ENCODE measurements at regions not wholly inside any gene's neighbourhood (a gene's known extent, or its start where the extent isn't known, plus 50 kb on each side); places are given as distances from the start of the nearest gene placed in this dataset.
A peak's percentile ranks its signal among the peaks of the same experiment; 100 is the strongest.

DNA sequence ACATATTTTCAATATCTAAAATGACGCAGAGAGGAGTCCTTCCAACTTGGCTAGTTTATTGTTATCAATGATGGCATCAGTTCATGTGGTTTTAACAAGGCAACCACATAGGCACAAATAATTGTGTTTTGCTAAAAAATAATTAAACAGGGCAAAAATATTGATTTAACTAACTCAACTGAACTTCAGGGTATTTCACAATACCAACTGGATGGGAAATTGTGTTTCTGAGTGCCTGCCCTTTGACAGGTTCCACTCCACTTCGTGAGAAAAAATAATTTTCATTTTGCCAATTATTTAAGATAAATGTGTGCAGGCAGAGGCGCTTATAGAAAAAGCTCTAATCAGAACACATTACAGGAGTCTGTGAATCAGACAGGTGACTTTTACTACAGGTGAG, 689.3 kb upstream of the CCDC54 start:
- H3K4me3 ChIP-seq (ENCODE audit: low read depth, low read length) = no peak overlapping the region
- TF ChIP-seq, protein P1, sequence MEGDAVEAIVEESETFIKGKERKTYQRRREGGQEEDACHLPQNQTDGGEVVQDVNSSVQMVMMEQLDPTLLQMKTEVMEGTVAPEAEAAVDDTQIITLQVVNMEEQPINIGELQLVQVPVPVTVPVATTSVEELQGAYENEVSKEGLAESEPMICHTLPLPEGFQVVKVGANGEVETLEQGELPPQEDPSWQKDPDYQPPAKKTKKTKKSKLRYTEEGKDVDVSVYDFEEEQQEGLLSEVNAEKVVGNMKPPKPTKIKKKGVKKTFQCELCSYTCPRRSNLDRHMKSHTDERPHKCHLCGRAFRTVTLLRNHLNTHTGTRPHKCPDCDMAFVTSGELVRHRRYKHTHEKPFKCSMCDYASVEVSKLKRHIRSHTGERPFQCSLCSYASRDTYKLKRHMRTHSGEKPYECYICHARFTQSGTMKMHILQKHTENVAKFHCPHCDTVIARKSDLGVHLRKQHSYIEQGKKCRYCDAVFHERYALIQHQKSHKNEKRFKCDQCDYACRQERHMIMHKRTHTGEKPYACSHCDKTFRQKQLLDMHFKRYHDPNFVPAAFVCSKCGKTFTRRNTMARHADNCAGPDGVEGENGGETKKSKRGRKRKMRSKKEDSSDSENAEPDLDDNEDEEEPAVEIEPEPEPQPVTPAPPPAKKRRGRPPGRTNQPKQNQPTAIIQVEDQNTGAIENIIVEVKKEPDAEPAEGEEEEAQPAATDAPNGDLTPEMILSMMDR (IDR thresholded peaks at IDR 0.05; ENCODE audit: low read depth, low read length) = no peak
- in situ Hi-C loops (cut with HindIII; ENCODE audit: low sequenced_read_pairs) = no loop called here
- no peak for DNase-seq (ENCODE audit: low read depth, low spot score)

DNA sequence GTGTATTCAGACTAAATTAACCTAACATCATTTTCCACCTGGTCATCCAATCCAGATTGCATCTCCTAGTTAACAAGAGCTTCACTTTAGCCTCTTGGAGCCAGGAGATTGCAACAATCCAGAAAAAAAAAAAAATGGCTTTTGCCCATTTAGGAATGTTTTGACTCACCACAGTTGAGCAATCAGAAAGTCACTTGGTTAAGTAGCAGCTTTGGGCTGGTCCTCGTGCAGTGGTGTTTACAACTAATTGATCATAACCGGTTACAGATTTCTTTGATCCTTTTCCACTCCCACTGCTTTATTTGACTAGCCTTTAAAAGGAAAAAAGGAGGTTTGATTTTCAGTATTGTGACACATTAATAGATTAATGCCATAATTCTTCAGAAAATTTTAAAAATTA, 688.8 kb upstream of the CCDC54 start:
- TF ChIP-seq, protein P1 (IDR thresholded peaks at IDR 0.05; ENCODE audit: low read depth, low read length) = no peak
- in situ Hi-C loops (cut with HindIII; ENCODE audit: low sequenced_read_pairs) = no loop called here
- no peak overlapping the region for H3K4me3 ChIP-seq (ENCODE audit: low read depth, low read length)
- peak; percentile 79 for DNase-seq (ENCODE audit: low read depth, low spot score)

DNA sequence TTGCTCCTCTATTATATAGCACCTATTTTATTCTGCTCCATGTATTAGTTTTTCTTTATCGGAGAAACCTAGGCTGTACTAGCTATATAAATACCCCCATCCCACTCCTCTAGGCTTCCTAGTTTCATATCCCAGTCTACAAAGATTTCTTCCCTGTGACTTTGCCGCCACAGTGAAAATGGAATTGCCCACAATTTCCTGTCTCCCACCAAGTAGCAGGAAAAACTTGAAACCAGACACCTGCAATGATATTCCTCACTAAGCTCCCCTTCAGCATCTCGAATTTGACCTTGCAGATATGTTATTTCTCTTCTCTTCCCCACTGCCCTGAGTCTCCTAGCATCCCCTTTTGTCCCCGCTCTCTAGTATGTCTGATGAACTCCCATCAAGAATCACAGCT, 685.8 kb upstream of the CCDC54 start:
- DNase-seq (ENCODE audit: low read depth, low spot score) = peak; percentile 22
- TF ChIP-seq, protein P1 (IDR thresholded peaks at IDR 0.05; ENCODE audit: low read depth, low read length) = no peak
- in situ Hi-C loops (cut with HindIII; ENCODE audit: low sequenced_read_pairs) = no loop called here

DNA sequence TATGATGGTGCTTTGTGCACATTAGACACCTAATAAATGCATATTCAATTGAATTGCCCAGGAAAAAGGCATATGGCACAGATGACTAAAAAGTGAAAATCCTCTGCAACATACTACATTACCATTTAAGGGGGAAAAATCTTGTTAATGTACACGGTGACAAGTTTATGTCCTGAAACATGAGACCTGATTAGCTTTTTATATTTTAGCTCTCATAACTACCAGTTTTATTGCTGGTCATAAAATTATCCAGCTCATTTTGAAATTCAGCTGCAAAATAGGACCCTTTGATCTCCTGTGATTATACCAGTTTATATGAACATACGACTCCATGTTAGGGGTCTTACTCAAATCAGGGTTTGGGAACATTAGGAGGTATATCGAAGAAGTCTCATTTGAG, 684.6 kb upstream of the CCDC54 start:
- TF ChIP-seq, protein P1 (IDR thresholded peaks at IDR 0.05; ENCODE audit: low read depth, low read length) = no peak
- in situ Hi-C loops (cut with HindIII; ENCODE audit: low sequenced_read_pairs) = no loop called here
- no peak for DNase-seq (ENCODE audit: low read depth, low spot score)

More for the DNA sequence above, 685.8 kb upstream of the CCDC54 start:
- no peak overlapping the region for H3K4me3 ChIP-seq (ENCODE audit: low read depth, low read length)

DNA sequence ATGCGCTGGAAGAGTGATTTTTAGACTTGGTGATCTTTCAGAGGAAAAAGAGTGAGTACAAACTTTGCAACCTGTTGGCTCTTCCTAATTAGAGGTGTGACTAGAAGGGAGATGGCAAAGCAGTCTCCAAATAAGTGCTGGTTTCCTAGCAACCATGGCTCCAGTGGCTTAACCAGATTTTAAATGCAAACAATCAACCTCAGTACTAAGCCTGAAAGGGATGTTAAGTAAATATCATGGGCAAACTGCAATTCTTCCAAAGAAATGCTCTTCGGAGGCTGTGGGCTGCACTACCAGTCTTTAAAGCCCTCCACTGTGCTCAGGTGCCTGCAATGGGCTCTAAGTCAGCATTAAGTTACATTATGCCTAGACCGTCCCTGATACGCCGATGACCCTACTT, 678.1 kb upstream of the CCDC54 start:
- H3K4me3 ChIP-seq (ENCODE audit: low read depth, low read length) = no peak overlapping the region
- in situ Hi-C loops (cut with HindIII; ENCODE audit: low sequenced_read_pairs) = no loop called here
- TF ChIP-seq, protein P1 (IDR thresholded peaks at IDR 0.05; ENCODE audit: low read depth, low read length) = no peak
- no peak for DNase-seq (ENCODE audit: low read depth, low spot score)

More for the DNA sequence above, 684.6 kb upstream of the CCDC54 start:
- no peak overlapping the region for H3K4me3 ChIP-seq (ENCODE audit: low read depth, low read length)

DNA sequence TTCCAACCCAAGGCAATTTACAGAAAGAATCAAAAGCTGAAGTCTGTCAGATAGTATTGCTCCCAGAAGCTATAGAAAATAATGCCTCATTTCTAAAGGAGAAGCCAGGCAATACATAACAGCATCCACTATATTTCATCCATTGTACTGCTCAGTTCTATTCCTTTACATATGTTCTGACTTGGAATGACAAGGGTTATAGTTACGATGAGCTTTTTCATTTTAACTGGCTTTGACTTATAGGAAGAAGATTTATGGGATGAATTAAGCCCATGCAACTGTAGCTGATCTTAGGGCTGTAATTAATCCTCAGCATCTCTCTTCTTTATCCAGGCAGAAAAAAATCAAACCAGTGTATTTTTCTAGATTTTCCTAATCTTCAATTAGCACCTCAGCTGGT, 676.3 kb upstream of the CCDC54 start:
- in situ Hi-C loops (cut with HindIII; ENCODE audit: low sequenced_read_pairs) = no loop called here
- TF ChIP-seq, protein P1 (IDR thresholded peaks at IDR 0.05; ENCODE audit: low read depth, low read length) = no peak
- H3K4me3 ChIP-seq (ENCODE audit: low read depth, low read length) = no peak overlapping the region
- DNase-seq (ENCODE audit: low read depth, low spot score) = no peak

DNA sequence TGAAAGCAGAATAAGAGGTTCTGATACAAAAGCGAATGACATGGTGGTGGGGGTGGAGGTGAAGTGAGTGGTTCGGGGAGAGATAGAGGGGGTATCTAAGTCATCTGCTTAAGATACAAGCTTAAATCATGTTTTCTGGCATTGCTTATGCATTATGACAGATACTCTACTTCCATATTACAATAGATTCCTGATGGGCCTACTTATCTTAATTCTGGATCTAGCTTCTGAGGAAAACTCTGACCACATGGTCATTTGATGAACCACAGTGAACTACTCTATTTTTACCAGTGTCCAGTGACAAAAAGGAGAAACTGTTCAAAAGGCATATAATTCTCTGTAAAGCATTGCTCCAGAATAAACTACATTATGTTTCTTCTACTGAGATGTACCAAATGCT, 673.7 kb upstream of the CCDC54 start:
- TF ChIP-seq, protein P1 (IDR thresholded peaks at IDR 0.05; ENCODE audit: low read depth, low read length) = no peak
- no peak overlapping the region for H3K4me3 ChIP-seq (ENCODE audit: low read depth, low read length)
- in situ Hi-C loops (cut with HindIII; ENCODE audit: low sequenced_read_pairs) = no loop called here
- DNase-seq (ENCODE audit: low read depth, low spot score) = no peak
